ENCODE measurements at regions not wholly inside any gene's neighbourhood (a gene's known extent, or its start where the extent isn't known, plus 50 kb on each side); places are given as distances from the start of the nearest gene placed in this dataset.

- Histone ChIP-seq H3K27me3 (replicated peaks; ENCODE audit: control insufficient read depth, insufficient read depth, low read length) (no peaks in the 10 kb centered on the region), H3K4me3 (ENCODE audit: low read length) (no peak overlapping the region), H3K9ac (ENCODE audit: low read length) (no peak overlapping the region), H3K36me3 (ENCODE audit: control insufficient read depth, insufficient read depth, low read length, severe bottlenecking) (no peaks in the 10 kb centered on the region), H3K9me3 (ENCODE audit: control insufficient read depth, low read length) (no peaks in the 10 kb centered on the region), H3K4me1 (ENCODE audit: control insufficient read depth, insufficient read depth, low read length) (no peaks in the 10 kb centered on the region)
- DNase-seq (ENCODE audit: low read depth), result no peak
Observed at GRCh38 chr7:24172856-24173255, 111.1 kb upstream of the NPY start.

- Histone ChIP-seq H3K36me3 (ENCODE audit: control insufficient read depth, insufficient read depth, low read length, severe bottlenecking) (no peaks in the 10 kb centered on the region), H3K4me1 (ENCODE audit: control insufficient read depth, insufficient read depth, low read length) (no peaks in the 10 kb centered on the region), H3K9ac (ENCODE audit: low read length) (no peak overlapping the region), H3K4me3 (ENCODE audit: low read length) (no peak overlapping the region), H3K27me3 (replicated peaks; ENCODE audit: control insufficient read depth, insufficient read depth, low read length) (no peaks in the 10 kb centered on the region), H3K9me3 (ENCODE audit: control insufficient read depth, low read length) (no peaks in the 10 kb centered on the region)
- DNase-seq (ENCODE audit: low read depth), result no peak
Observed at GRCh38 chr7:24175603-24176002, 108.4 kb upstream of the NPY start.

- Histone ChIP-seq H3K9me3 (ENCODE audit: control insufficient read depth, low read length) (no peaks in the 10 kb centered on the region), H3K9ac (ENCODE audit: low read length) (no peak overlapping the region), H3K4me1 (ENCODE audit: control insufficient read depth, insufficient read depth, low read length) (no peaks in the 10 kb centered on the region), H3K27me3 (replicated peaks; ENCODE audit: control insufficient read depth, insufficient read depth, low read length) (no peaks in the 10 kb centered on the region), H3K36me3 (ENCODE audit: control insufficient read depth, insufficient read depth, low read length, severe bottlenecking) (no peaks in the 10 kb centered on the region), H3K4me3 (ENCODE audit: low read length) (no peak overlapping the region)
- no peak for DNase-seq (ENCODE audit: low read depth)
Observed at GRCh38 chr7:24178811-24179570, 105.0 kb upstream of the NPY start.

GRCh38 chr7:24191362-24191761, 92.6 kb upstream of the NPY start:
- Histone ChIP-seq H3K9me3 (ENCODE audit: control insufficient read depth, low read length) (no peaks in the 10 kb centered on the region), H3K27me3 (replicated peaks; ENCODE audit: control insufficient read depth, insufficient read depth, low read length) (no peaks in the 10 kb centered on the region), H3K4me3 (ENCODE audit: low read length) (no peak overlapping the region), H3K4me1 (ENCODE audit: control insufficient read depth, insufficient read depth, low read length) (no peaks in the 10 kb centered on the region), H3K36me3 (ENCODE audit: control insufficient read depth, insufficient read depth, low read length, severe bottlenecking) (no peaks in the 10 kb centered on the region), H3K9ac (ENCODE audit: low read length) (no peak overlapping the region)
- no peak for DNase-seq (ENCODE audit: low read depth)

GRCh38 chr7:24192053-24192452, 91.9 kb upstream of the NPY start:
- no peak overlapping the region for H3K4me3 ChIP-seq (ENCODE audit: low read length)
- DNase-seq (ENCODE audit: low read depth), result no peak
- no peaks in the 10 kb centered on the region for H3K4me1 ChIP-seq (ENCODE audit: control insufficient read depth, insufficient read depth, low read length)
- H3K27me3 ChIP-seq (replicated peaks; ENCODE audit: control insufficient read depth, insufficient read depth, low read length), result no peaks in the 10 kb centered on the region
- no peak overlapping the region for H3K9ac ChIP-seq (ENCODE audit: low read length)
- H3K9me3 ChIP-seq (ENCODE audit: control insufficient read depth, low read length), result no peaks in the 10 kb centered on the region
- no peaks in the 10 kb centered on the region for H3K36me3 ChIP-seq (ENCODE audit: control insufficient read depth, insufficient read depth, low read length, severe bottlenecking)

- Histone ChIP-seq H3K27me3 (replicated peaks; ENCODE audit: control insufficient read depth, insufficient read depth, low read length) (no peaks in the 10 kb centered on the region), H3K9ac (ENCODE audit: low read length) (no peak overlapping the region), H3K36me3 (ENCODE audit: control insufficient read depth, insufficient read depth, low read length, severe bottlenecking) (no peaks in the 10 kb centered on the region), H3K9me3 (ENCODE audit: control insufficient read depth, low read length) (no peaks in the 10 kb centered on the region), H3K4me1 (ENCODE audit: control insufficient read depth, insufficient read depth, low read length) (no peaks in the 10 kb centered on the region), H3K4me3 (ENCODE audit: low read length) (no peak overlapping the region)
- DNase-seq (ENCODE audit: low read depth), result no peak
Observed at GRCh38 chr7:24192691-24193090, 91.3 kb upstream of the NPY start.

GRCh38 chr7:24197852-24198251, 86.1 kb upstream of the NPY start:
- Histone ChIP-seq H3K9ac (ENCODE audit: low read length) (no peak overlapping the region), H3K36me3 (ENCODE audit: control insufficient read depth, insufficient read depth, low read length, severe bottlenecking) (no peaks in the 10 kb centered on the region), H3K27me3 (replicated peaks; ENCODE audit: control insufficient read depth, insufficient read depth, low read length) (no peaks in the 10 kb centered on the region), H3K4me3 (ENCODE audit: low read length) (no peak overlapping the region), H3K4me1 (ENCODE audit: control insufficient read depth, insufficient read depth, low read length) (no peaks in the 10 kb centered on the region), H3K9me3 (ENCODE audit: control insufficient read depth, low read length) (no peaks in the 10 kb centered on the region)
- DNase-seq (ENCODE audit: low read depth), result no peak

GRCh38 chr7:24199978-24200377, 84.0 kb upstream of the NPY start:
- H3K4me3 ChIP-seq (ENCODE audit: low read length), result no peak overlapping the region
- no peaks in the 10 kb centered on the region for H3K27me3 ChIP-seq (replicated peaks; ENCODE audit: control insufficient read depth, insufficient read depth, low read length)
- H3K9me3 ChIP-seq (ENCODE audit: control insufficient read depth, low read length), result no peaks in the 10 kb centered on the region
- no peaks in the 10 kb centered on the region for H3K4me1 ChIP-seq (ENCODE audit: control insufficient read depth, insufficient read depth, low read length)
- no peak overlapping the region for H3K9ac ChIP-seq (ENCODE audit: low read length)
- no peaks in the 10 kb centered on the region for H3K36me3 ChIP-seq (ENCODE audit: control insufficient read depth, insufficient read depth, low read length, severe bottlenecking)
- DNase-seq (ENCODE audit: low read depth), result no peak

- H3K9ac ChIP-seq (ENCODE audit: low read length), result no peak overlapping the region
- no peaks in the 10 kb centered on the region for H3K36me3 ChIP-seq (ENCODE audit: control insufficient read depth, insufficient read depth, low read length, severe bottlenecking)
- H3K4me3 ChIP-seq (ENCODE audit: low read length), result no peak overlapping the region
- no peaks in the 10 kb centered on the region for H3K4me1 ChIP-seq (ENCODE audit: control insufficient read depth, insufficient read depth, low read length)
- H3K27me3 ChIP-seq (replicated peaks; ENCODE audit: control insufficient read depth, insufficient read depth, low read length), result no peaks in the 10 kb centered on the region
- no peaks in the 10 kb centered on the region for H3K9me3 ChIP-seq (ENCODE audit: control insufficient read depth, low read length)
- DNase-seq (ENCODE audit: low read depth), result no peak
Observed at GRCh38 chr7:24200407-24200966, 83.5 kb upstream of the NPY start.

GRCh38 chr7:24201226-24201625, 82.8 kb upstream of the NPY start:
- DNase-seq (ENCODE audit: low read depth), result no peak

GRCh38 chr7:24212073-24212472, 71.9 kb upstream of the NPY start:
- Histone ChIP-seq H3K9me3 (ENCODE audit: control insufficient read depth, low read length) (no peaks in the 10 kb centered on the region), H3K4me3 (ENCODE audit: low read length) (no peak overlapping the region), H3K4me1 (ENCODE audit: control insufficient read depth, insufficient read depth, low read length) (no peaks in the 10 kb centered on the region), H3K9ac (ENCODE audit: low read length) (no peak overlapping the region), H3K27me3 (replicated peaks; ENCODE audit: control insufficient read depth, insufficient read depth, low read length) (no peaks in the 10 kb centered on the region), H3K36me3 (ENCODE audit: control insufficient read depth, insufficient read depth, low read length, severe bottlenecking) (no peaks in the 10 kb centered on the region)
- no peak for DNase-seq (ENCODE audit: low read depth)

More at GRCh38 chr7:24201226-24201625, 82.8 kb upstream of the NPY start:
- no peak overlapping the region for H3K9ac ChIP-seq (ENCODE audit: low read length)
- H3K36me3 ChIP-seq (ENCODE audit: control insufficient read depth, insufficient read depth, low read length, severe bottlenecking), result no peaks in the 10 kb centered on the region
- H3K9me3 ChIP-seq (ENCODE audit: control insufficient read depth, low read length), result no peaks in the 10 kb centered on the region
- H3K27me3 ChIP-seq (replicated peaks; ENCODE audit: control insufficient read depth, insufficient read depth, low read length), result no peaks in the 10 kb centered on the region
- no peaks in the 10 kb centered on the region for H3K4me1 ChIP-seq (ENCODE audit: control insufficient read depth, insufficient read depth, low read length)
- H3K4me3 ChIP-seq (ENCODE audit: low read length), result no peak overlapping the region

GRCh38 chr7:24213311-24213710, 70.7 kb upstream of the NPY start:
- no peak for DNase-seq (ENCODE audit: low read depth)
- Histone ChIP-seq H3K9ac (ENCODE audit: low read length) (no peak overlapping the region), H3K27me3 (replicated peaks; ENCODE audit: control insufficient read depth, insufficient read depth, low read length) (no peaks in the 10 kb centered on the region), H3K9me3 (ENCODE audit: control insufficient read depth, low read length) (no peaks in the 10 kb centered on the region), H3K4me1 (ENCODE audit: control insufficient read depth, insufficient read depth, low read length) (no peaks in the 10 kb centered on the region), H3K4me3 (ENCODE audit: low read length) (no peak overlapping the region), H3K36me3 (ENCODE audit: control insufficient read depth, insufficient read depth, low read length, severe bottlenecking) (no peaks in the 10 kb centered on the region)

Data from adipocyte (in vitro differentiated cells).